NCI-H510A treated with DMSO at 0.1 percent for 48 hours (cell line): ENCODE measurements at regions not wholly inside any gene's neighbourhood (a gene's known extent, or its start where the extent isn't known, plus 50 kb on each side); places are given as distances from the start of the nearest gene placed in this dataset.
"Not testable (repeated sequence)": the region's sequence is repeated elsewhere in the genome, so short reads cannot be mapped to it uniquely, and the experiment has no call there.

Experiments used
- DNase-seq: peaks from one replicate; lab custom pipeline; 2025; lab: John Stamatoyannopoulos, UW

DNA sequence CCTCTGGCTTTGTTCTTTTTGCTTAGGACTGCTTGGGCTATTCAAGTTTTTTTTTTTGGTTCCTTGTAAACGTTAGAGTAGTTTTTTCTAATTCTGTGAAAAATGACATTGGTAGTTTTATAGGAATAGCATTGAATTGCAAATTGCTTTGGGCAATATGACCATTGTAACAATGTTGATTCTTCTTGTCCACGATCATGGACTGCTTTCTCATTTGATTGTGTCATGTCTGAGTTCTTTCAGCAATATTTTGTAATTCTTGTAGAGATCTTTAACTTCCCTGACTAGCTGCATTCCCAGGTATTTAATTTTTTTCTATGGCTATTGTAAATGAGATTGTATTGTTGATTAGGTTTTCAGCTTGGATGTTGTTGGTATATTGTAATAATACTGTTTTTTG lies 286.2 kb upstream of the C1QTNF3 start:
- DNase-seq = not testable (repeated sequence)

DNA sequence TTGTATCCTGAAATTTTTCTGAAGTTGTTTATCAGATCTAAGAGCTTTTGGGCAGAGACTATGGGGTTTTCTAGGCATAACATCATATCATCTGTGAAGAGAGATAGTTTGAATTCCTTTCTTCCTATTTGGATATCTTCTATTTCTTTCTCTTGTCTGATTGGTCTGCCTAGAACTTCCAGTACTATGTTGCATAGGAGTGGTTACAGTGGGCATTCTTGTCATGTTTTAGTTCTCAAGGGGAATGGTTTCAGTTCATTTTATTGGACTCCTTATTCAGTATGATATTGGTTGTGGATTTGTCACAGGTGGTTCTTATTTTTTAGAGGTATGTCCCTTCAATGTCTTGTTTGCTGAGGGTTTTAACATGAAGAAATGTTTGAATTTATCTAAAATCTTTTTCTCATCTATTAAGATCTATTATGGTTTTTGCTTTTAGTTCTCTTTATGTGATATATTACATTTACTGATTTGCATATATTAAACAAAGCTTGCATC lies 286.6 kb upstream of the C1QTNF3 start:
- not testable (repeated sequence) for DNase-seq

DNA sequence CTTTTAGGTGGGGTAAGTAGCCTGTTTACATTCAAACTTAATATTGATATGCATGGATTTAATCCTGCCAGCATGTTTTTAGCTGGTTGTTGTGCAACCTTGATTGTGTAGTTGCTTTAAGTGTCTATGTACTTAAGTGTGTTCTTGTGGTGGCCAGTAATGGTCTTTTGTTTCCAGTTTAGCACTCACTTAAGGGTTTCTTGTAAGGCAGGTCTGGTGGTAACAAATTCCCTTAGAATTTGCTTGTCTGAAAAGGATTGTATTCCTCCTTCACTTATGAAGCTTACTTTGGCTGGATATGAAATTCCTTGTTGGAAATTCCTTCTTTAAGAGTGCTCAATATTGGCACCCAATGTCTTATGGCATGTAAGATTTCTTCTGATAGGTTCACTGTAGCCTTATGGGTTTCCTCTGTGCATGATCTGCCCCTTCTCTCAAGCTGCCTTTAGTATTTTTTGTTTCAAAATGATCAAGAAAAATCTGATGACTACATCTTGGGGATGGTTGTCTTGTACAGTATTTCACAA lies 289.0 kb upstream of the C1QTNF3 start:
- not testable (repeated sequence) for DNase-seq

DNA sequence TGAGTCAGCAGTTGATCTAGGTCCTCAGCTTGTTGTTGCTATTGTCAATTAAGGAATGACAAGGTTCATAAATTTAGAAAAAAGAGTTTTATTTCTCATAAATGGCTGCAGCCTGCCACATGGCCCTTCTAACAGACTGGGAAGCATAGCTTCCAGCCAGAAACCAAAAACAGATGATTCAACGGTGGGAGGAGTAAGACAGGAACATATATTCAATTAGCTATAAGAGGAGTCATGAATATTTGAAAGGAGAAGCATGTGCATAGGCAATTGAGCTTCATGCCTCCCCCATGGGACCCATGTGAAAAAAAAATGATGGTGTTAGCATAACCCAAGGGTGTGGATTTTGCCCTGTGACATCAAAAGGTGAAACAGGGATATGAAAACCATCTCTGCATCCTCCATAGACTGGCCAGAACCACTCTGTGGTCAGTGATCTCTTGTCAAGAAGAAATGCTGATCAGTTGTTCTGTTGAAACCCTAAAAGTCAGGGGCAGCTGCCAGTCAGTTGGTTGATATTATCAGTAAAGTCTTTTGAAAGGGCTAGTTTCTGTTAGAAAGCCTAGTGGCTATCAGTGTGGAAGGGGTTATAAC lies 296.5 kb upstream of the C1QTNF3 start:
- DNase-seq = not testable (repeated sequence)

DNA sequence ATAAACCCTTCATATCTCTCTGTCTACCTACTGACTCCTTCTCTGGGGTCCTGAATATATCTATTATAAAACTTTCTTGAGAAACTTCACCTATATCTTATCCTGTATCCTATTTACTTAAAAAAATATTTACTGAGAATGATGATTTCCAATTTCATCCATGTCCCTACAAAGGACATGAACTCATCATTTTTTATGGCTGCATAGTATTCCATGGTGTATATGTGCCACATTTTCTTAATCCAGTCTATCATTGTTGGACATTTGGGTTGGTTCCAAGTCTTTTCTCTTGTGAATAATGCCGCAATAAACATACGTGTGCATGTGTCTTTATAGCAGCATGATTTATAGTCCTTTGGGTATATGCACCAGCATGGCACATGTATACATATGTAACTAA lies 301.7 kb upstream of the RAI14 start:
- not testable (repeated sequence) for DNase-seq

DNA sequence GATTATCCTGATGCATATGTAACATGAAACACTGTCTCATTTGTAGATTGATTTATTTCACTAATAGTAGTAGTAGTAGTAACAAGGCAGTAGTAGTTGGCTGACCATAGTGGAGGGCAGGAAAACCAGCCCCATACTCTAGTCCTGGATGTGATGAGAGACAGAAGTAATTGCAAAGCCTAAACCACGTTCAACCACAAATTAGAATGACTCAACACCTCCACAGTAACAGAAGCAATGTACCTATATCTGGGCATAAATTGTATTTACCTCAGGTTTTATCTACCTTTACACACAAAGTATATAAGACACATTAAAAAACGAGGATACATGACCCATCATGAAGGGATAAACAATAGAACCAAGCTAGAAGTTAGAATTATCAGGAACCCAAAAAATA lies 284.7 kb upstream of the RAI14 start:
- DNase-seq = not testable (repeated sequence)

DNA sequence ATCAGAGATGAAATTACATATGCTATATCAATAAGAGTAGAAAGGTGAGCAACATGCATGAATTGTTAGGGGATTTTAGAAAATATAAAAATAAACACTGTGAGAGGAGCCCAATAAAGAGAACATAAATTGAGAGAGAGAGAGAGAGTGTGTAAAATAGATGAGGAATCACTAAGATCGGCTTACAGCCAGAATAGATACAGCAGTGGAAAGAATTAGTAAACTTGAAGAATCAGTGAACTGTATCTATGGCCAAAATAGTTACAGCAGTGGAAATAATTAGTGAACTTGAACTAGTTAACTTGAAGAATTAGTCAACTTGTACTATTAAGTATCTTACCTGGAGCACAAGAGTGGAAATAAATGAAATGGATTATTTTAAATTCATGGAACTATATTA lies 284.3 kb upstream of the RAI14 start:
- not testable (repeated sequence) for DNase-seq

DNA sequence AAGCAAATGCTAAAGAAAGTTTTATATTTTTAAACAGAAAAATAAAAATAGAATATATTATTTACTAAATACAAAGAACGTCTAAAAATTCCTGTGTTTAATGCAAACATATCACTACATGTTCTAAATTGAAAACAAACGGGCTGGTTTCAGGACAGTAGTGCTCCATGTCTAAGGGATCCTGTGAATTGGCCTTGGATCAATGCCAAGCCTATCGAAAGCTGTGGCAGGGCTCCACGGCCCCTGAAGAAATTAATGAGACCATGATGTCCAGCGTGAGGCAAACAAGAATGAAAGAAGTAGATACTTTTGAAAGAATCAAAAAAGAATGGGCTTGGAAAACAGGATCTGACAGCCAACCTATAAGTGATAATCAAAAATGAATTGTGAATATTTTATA lies 283.4 kb upstream of the RAI14 start:
- not testable (repeated sequence) for DNase-seq

DNA sequence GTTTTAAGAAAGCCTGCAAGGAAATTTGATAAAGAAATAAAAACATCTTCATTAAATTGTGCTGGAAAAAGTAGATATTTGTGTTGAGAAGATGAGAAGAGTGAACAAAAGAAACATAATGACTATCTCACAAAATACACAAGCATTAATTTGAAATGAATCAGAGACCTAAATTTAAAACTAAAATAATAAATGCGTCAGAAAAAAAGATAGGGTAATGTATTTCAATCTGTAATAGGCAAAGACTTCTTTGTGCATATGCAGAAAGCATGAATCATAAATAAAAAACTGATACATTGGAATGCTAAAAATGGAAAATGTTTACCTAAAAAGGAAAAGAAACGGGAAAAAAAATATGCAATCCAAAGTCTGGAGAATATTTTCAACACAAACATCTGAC lies 278.5 kb upstream of the RAI14 start:
- not testable (repeated sequence) for DNase-seq

DNA sequence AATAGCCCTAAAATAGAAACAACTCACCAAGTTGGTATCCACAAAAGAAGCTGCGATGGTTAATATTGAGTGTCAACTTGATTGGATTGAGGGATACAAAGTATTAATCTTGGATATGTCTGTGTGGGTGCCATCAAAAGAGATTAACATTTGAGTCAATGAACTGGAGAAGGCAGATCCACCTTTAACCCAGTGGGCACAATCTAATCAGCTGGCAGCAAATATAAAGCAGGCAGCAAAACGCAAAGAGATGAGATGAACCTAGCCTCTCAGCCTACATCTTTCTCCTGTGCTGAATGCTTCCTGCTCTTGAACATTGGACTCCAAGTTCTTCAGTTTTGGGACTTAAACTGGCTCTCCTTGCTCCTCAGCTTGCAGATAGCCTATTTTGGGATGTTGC lies 277.6 kb upstream of the RAI14 start:
- DNase-seq = not testable (repeated sequence)

DNA sequence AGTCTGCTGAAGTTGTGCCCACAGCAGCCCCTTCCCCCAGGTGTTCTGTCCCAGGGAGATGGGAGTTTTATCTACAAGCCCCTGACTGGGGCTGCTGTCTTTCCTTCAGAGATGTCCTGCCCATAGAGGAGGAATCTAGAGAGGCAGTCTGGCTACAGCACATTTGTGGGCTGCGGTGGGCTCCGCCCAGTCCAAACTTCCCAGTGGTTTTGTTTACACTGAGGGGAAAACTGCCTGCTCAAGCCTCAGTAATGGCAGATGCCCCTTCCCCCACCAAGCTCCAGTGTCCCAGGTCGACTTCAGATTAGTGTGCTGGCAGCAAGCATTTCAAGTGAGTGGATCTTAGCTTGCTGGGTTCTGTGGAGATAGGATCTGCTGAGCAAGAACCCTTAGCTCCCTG lies 267.4 kb upstream of the RAI14 start:
- DNase-seq = not testable (repeated sequence)

DNA sequence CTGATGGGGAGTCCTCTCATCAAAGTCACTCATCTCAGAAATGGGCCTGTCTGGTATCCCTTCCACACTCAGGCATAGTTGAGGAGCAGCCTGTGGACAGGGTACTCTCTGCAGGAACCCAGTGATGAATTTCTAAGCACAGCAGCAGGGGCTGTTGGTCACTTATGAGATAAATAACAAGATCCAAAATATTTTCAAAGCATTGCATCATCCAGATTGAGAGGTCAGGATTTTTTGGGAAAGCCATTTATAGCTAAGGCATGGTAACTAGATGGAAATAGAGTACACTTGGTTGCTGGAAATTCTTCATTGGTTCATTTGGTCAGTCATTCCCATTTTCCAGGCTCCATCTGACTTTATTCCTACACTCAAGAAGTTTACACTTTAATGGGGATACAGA lies 246.8 kb upstream of the RAI14 start:
- DNase-seq = no peak

DNA sequence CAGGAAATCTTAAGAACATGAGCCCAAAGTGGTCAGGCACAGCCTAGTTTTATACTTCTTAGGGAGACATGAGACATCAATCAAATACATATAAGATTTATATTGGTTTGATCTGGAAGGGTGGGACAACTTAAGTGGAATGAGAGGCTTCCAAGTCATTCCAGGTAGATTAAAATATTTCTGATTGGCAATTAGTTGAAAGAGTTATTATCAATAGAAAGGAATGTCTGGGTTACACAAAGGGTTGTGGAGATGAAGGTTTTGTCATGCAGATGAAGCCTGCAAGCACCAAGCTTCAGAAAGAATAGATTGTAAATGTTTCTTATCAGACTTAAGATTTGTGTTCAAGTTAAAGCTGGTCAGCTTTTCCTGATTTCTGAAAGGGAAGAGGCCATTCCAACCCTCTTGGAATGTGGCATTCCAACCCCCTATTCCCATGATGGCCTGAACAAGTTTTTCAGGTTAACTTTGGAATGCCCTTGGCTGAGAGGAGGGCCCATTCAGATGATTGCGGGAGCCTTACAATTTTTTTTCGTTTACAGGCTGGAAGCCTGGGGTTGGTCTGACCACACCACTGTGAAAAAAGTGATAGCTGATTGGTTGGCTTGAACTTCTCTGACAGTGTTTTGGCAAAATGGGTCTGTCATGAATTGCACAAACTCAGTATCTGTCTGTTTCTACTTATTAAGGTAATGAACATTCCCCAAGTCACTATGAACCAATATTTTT lies 245.6 kb upstream of the RAI14 start:
- no peak for DNase-seq

DNA sequence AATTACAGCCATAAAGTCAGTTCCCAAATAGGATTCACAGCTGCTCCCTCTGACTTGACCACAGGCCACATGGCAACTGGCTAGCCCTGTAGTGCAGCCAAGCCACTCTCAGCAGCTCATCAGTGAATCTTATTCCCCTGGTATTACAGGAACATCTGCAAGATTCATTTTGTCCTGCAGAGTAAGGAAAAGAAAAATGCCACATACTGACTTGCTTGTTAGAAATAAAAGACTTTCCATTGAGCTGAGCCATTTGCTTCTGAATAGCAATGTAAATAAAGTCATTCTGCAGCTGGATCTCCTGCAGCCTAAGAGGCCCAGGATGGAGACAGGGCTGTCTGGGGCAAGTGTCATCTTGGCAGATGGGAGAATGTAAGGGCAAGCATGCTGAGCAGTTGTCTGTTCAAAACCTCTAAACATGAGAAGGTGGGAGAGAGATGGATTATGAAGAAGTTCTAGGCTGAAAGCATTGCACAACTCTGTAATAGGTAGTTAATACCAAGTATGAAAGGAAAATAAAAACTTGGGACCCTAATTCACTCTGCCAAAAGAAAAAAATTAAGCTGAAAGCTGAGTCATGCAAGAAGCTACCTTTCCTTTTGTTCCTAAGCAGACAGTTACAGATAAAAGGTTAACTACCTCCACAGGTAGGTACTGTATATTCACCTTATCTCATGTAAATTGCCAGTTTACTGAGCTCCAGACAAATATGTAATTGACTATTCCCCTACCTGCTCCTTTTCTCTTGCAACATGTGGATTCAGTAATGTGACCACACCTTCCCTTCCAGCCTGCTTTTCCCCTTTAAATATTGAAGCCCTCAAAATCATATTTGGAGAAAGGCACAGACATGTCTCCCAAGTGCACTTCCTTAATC lies 244.4 kb upstream of the RAI14 start:
- peak; percentile 55 for DNase-seq

DNA sequence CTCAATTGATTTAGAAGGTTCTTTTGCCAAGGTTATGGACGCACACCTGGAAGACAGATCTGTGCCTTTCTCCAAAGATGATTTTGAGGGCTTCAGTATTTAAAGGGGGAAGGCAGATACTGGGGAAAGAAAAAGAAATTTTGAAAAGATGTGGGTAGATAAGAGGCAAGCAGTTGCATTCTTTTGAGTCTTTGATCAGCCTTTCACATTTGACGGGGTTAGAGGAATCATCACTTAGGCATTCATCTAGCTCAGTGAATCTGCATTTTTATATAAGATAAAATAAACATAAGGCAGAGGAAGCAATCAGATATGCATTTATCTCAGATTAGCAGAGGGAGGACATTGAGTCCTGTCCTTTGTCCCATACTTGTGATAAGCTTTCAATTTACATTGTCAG lies 243.4 kb upstream of the RAI14 start:
- no peak for DNase-seq

DNA sequence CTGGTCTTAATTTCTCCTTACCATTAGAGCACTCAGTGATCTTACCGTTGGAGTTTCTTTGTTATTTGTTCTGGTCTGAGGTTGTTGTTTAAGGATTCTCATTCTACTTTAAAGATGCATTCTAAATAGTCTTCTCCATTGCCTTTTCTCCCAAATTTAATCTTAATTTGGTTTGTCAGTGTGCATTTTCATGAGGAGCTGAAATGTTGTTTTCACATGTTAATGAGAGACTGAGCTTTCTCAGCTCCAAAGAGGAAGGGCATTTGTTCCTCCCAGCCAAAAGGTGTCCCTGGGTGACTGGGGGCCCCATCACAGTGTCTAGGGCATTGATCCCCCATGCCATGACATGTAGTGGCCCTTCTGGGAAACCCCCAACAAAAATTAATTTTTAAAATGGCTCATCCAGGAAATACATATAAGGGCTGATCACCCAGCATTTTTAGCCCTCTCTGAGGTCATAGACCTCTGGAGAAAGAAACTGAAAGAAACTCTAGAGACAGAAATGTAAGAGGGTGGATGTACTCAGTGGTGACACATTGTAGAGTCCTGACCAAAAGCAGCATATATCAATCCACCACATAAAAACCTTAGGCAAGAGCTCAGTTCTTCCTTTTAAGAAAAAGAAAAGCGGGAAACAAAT lies 240.4 kb upstream of the RAI14 start:
- no peak for DNase-seq

DNA sequence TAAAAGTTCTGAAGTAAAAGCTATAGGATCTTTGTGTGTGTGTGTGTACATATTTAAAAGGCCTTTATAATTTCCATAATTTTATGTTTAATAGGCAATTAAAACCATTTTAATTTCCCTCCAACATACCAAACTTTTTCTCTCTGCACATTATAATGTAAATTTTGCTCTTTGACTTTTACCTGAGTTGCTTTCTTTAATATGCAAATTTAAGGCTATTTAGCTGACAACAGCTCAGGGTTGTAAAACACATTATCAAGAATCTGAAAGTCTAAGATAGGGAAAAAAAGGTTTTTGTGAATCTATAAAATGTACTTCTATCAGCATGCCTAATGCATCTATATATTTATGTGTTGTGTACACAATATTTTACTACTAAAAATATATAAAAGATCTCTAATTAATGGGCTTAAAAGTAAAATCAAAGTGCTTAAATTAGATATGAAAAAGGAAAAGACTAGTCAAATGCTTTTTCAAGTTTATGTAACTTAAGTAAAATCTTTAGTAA lies 239.6 kb upstream of the RAI14 start:
- DNase-seq = no peak

DNA sequence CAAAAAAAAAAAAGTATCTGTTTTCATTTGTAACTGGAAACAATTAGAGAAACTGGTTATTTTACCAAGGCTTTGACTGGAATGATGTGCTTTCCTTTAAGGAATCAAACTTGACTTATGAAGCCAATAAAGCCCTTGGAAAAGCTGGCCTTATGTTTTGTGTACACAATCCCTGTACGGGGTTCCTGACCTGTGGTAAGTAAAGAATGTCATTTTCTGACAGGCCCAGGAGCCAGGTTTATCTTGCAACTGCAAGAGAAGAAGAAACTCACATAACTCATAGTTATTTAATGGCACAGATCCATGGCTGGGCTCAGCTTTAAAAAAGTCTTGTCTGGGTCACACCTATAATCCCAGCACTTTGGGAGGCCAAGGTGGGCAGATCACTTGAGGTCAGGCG lies 235.9 kb upstream of the RAI14 start:
- DNase-seq = not testable (repeated sequence)

DNA sequence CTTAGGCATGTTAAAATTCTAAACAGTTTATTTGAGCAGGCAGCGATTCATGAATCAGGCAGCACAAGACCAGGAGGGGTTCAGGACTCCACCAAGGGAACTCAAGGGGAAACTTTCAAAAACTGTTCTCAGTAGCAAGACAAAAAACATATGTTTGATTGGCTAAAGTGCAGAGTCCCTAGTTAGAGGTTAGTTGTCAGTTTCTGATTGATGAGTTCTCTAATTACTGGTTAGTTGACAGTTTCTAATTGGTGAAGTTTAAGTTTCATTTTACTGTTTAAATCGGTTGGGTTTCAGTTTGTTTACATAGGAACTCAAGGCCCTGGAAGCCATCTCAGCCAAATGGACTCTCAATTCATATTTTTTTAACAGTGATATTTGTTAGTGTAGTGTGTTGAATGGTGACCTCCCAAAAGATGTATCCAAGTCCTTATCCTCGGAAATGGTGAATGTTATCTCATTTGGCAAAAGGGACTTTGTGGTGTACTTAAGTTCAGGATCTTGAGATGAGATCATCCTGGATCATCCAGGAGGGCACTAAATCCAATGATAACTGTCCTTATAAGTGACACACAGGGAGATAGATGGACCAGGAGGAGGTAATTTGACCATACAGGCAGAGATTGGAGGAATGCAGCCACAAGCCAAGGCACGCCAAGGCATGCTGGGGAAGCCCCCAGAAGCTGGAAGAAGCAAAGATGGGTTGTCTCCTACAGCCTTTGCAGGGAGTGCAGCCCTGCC lies 219.2 kb upstream of the RAI14 start:
- DNase-seq = no peak

DNA sequence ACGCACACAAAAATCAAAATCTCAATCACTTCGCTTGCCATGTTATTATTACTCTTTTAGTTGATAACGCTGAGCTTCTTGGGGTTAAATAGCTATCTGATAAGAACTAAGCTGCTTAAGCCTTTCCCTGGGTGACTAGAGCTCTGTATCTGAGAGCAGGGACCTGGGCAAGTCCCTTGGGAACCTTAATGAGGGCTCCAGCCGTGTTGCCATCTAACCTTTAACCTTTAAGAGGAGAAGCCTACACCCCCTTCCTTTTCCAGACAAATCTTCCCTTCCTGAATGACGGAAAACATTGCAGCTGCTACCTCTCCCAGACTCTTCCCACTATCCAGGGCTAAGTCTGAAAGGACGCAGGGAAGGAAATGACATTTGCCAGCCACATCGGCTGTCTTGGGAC lies 216.5 kb upstream of the RAI14 start:
- no peak for DNase-seq

DNA sequence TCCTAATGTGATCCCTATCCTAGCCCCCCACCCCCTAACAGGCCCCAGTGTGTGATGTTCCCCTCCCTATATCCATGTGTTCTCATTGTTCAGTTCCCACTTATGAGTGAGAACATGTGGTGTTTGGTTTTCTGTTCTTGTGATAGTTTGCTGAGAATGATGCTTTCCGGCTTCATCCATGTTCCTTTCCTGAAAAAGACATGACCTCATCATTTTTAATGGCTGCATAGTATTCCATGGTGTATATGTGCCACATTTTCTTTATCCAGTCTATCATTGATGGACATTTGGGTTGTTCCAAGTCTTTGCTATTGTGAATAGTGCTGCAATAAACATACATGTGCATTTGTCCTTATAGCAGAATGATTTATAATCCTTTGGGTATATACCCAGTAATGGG lies 214.4 kb upstream of the RAI14 start:
- not testable (repeated sequence) for DNase-seq
